LNCAP (cell line): ENCODE measurements at regions not wholly inside any gene's neighbourhood (a gene's known extent, or its start where the extent isn't known, plus 50 kb on each side); places are given as distances from the start of the nearest gene placed in this dataset.

Source experiments
- TF ChIP-seq, protein P1 (sequence below): fragments of 450-650 bp; IDR thresholded peaks from 2 replicates; pipeline ENCODE4 v1.5.1; 2017; ENCODE audit warnings: mild to moderate bottlenecking

GRCh38 chr3:105260385-105260784 lies 106.3 kb upstream of the ALCAM start:
- TF ChIP-seq, protein P1, sequence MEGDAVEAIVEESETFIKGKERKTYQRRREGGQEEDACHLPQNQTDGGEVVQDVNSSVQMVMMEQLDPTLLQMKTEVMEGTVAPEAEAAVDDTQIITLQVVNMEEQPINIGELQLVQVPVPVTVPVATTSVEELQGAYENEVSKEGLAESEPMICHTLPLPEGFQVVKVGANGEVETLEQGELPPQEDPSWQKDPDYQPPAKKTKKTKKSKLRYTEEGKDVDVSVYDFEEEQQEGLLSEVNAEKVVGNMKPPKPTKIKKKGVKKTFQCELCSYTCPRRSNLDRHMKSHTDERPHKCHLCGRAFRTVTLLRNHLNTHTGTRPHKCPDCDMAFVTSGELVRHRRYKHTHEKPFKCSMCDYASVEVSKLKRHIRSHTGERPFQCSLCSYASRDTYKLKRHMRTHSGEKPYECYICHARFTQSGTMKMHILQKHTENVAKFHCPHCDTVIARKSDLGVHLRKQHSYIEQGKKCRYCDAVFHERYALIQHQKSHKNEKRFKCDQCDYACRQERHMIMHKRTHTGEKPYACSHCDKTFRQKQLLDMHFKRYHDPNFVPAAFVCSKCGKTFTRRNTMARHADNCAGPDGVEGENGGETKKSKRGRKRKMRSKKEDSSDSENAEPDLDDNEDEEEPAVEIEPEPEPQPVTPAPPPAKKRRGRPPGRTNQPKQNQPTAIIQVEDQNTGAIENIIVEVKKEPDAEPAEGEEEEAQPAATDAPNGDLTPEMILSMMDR, result no peak

DNA sequence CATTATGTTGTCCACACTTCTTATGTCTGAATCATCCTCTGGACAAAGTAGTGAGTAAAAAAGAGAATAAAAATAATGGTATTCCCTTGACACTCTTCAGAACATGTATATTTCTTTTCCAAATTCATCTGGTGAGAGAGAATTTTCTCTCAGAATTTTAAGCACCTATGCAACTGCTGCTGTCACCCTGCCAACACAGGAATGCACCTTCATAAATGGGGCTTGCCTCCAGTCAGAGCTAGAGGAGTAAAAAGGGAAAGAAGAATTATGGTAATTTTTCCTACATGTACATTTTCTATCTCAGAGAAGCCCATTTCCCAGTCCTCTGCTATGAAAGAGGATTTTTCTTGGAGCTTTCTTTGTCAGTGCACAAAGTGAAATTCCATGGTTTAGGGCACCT lies 92.2 kb upstream of the ALCAM start:
- TF ChIP-seq, protein P1, result no peak

GRCh38 chr3:105274958-105275357 lies 91.8 kb upstream of the ALCAM start:
- TF ChIP-seq, protein P1, result no peak

DNA sequence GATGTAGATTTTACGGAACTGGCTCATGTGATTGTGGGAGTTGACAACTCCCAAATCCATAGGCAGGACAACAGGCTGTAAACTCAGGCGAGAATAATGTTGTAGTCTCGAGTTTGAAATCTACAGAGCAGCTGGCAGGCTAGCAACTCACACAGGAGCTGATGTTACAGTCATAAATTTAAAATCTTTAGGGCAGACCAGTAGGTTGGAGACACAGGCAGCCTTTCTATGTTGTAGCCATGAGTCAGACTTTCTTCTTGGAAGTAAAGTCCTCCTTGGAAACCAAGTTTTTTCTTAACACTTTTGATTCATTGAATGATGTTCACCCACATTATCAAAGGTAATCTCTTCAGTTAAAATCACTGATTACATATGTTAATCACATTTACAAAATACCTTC lies 89.1 kb upstream of the ALCAM start:
- TF ChIP-seq, protein P1, result no peak

DNA sequence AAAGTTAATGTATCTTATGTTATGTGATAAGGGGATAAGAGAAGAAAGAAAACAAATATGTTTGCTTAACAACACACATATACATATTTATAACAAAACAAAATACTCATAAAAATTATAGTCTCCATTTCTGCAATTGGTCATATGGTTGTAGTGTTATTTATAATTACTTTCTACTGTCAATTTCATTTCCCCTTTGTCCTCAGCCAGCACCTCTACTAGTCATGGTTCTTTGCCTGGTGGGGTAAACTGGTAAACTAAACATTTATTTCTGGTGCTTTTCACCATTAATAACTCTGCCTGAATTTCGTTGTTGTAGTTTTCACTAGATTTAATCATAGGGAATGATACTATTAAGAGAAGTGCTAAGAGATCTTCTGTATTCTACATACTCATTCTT lies 88.0 kb upstream of the ALCAM start:
- TF ChIP-seq, protein P1, result no peak

DNA sequence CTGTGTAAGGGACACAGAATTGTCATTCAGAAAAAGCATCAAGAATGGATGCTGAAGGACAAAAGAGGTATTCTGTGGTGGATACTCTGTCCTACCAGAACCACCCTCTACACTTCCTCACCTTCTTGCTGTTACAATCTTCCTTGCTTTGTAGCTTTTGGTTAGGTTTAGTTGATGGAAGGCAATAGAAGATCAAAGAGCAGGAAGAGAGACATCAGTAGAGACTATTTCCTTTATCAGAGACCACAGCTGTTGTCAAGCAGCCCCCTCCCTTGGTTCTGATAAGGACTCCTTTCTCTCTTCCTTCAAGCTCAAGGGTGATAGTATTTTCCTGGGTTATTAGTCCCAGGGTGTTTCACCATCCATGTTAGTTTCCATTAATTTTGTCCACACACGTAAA lies 84.7 kb upstream of the ALCAM start:
- TF ChIP-seq, protein P1, result no peak

GRCh38 chr3:105284876-105285275 lies 81.8 kb upstream of the ALCAM start:
- TF ChIP-seq, protein P1, result no peak

DNA sequence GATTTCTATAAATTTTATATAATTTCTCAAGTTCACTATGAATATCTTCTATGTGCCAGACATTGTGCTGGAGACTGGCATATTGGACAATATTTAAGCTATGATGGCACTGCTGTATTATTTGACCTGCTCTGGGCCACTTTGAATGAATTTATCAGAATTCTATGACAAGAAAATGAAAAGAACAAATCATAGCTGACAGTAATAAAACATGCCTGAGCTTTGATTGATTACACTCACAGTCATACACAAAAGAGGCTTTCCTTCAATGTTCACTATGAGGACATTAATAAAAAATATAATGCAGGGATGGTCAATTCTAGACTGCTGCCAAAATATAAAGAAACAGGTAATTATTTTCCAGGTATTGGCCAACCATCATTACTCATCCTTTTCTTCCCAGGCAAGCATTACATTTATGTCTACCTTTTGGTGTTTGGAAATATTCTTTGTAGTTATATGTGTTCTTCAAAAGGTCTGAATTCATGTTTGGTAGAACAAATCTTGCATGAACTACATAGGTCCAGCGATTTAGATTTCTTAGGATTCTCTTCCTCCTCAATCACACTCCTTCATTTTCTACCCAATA lies 81.0 kb upstream of the ALCAM start:
- TF ChIP-seq, protein P1, result no peak
